CD4-positive, CD25-positive, alpha-beta regulatory T cell (primary cell): ENCODE measurements at regions not wholly inside any gene's neighbourhood (a gene's known extent, or its start where the extent isn't known, plus 50 kb on each side); places are given as distances from the start of the nearest gene placed in this dataset.

ENCODE experiments used
- ATAC-seq, 2 donors: fragments of 150-1000 bp; cut with Tn5 transposase; one replicate each; pipeline ENCODE4 v1.10.0; 2021; ENCODE audit warnings: low read depth in 2 of 2, moderate number of reproducible peaks in 2 of 2, moderate library complexity in 1 of 2
- DNase-seq, 3 donors: peaks; one replicate each; pipeline versions ENCODE4 v3.0.0 to v3.0.0-alpha.2; 2012 to 2022; ENCODE audit warnings: mixed read lengths in 1 of 3
- H3K27ac ChIP-seq: one replicate; pipeline ENCODE4 v1.7.0; 2013; ENCODE audit warnings: mild to moderate bottlenecking, low read length; ENCODE audit not compliant: insufficient read depth, poor library complexity, severe bottlenecking
- H3K27me3 ChIP-seq: one replicate; pipeline ENCODE4 v1.7.0; 2013; ENCODE audit warnings: low read length; ENCODE audit not compliant: control insufficient read depth, insufficient read depth
- H3K36me3 ChIP-seq: one replicate; pipeline ENCODE4 v1.7.0; 2013; ENCODE audit warnings: mild to moderate bottlenecking, low read length, moderate library complexity; ENCODE audit not compliant: control insufficient read depth, insufficient read depth
- H3K4me1 ChIP-seq: 2 replicates; pipeline ENCODE4 v1.7.0; 2013; ENCODE audit warnings: mild to moderate bottlenecking, low read length; ENCODE audit not compliant: insufficient read depth, control insufficient read depth, poor library complexity, severe bottlenecking
- H3K4me3 ChIP-seq: one replicate; pipeline ENCODE4 v1.7.0; 2013; ENCODE audit warnings: low read depth, mild to moderate bottlenecking, low read length, moderate library complexity
- H3K9me3 ChIP-seq, 2 experiments: 1 replicate in 1 of 2; 2 replicates in 1 of 2; pipeline ENCODE4 v1.7.0; 2013; ENCODE audit warnings: low read length in 2 of 2, mild to moderate bottlenecking in 1 of 2, moderate library complexity in 1 of 2; ENCODE audit not compliant: control insufficient read depth in 2 of 2
- H3K27ac Mint-ChIP-seq, 3 donors: one replicate each; pipeline ENCODE4 v1.8.0; 2020 to 2022; ENCODE audit warnings: mild to moderate bottlenecking in 3 of 3, mixed read lengths in 3 of 3, moderate library complexity in 2 of 3
- H3K27me3 Mint-ChIP-seq: one replicate; pipeline ENCODE4 v1.8.0; 2022; ENCODE audit warnings: mild to moderate bottlenecking, mixed read lengths
- H3K36me3 Mint-ChIP-seq: one replicate; pipeline ENCODE4 v1.8.0; 2020; ENCODE audit warnings: mixed read lengths
- H3K4me1 Mint-ChIP-seq, 4 donors: one replicate each; pipeline ENCODE4 v1.8.0; 2020 to 2022; ENCODE audit warnings: mixed read lengths in 4 of 4, mild to moderate bottlenecking in 1 of 4
- H3K4me3 Mint-ChIP-seq, 4 donors: one replicate each; pipeline ENCODE4 v1.8.0; 2020 to 2022; ENCODE audit warnings: mild to moderate bottlenecking in 4 of 4, mixed read lengths in 4 of 4, moderate library complexity in 3 of 4
- H3K9me3 Mint-ChIP-seq, 7 donors: one replicate each; pipeline ENCODE4 v1.8.0; 2020 to 2022; ENCODE audit warnings: mixed read lengths in 7 of 7, mild to moderate bottlenecking in 3 of 7, moderate library complexity in 2 of 7

DNA sequence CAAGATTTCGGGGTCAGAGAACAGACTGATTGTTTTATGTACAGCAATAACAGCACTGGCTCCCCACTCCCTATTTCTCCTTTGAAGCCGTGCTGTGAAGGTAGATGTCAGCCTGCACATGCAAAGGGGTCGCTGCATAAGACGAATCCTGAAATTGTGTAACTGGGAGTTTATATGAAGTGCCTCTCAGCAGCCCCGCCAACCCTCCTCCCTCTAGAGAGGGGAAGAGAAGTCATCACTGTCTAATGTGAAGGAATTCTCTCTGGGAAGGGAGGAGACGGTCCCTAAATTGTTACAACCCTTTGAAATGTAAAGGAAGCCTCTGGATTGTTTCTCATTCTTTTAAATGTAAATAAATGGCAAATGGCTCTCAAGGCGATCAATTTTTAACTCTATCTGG, 545.3 kb downstream of the PLA2G4A start:
- no peaks in the 10 kb centered on the region for H3K36me3 ChIP-seq
- no peak overlapping the region for H3K27ac ChIP-seq
- H3K27me3 ChIP-seq: no peaks in the 10 kb centered on the region
- DNase-seq (no peak), ATAC-seq (no peak)
- Mint-ChIP-seq H3K9me3 (peaks cover 0 to 14% (median 4%) of the 10 kb centered on the region in 7 donors), H3K4me1 (no peaks in the 10 kb centered on the region), H3K36me3 (no peaks in the 10 kb centered on the region), H3K4me3 (no peak overlapping the region), H3K27ac (no peak overlapping the region), H3K27me3 (no peaks in the 10 kb centered on the region)
- H3K9me3 ChIP-seq: no peaks in the 10 kb centered on the region
- no peaks in the 10 kb centered on the region for H3K4me1 ChIP-seq
- H3K4me3 ChIP-seq: no peak overlapping the region

DNA sequence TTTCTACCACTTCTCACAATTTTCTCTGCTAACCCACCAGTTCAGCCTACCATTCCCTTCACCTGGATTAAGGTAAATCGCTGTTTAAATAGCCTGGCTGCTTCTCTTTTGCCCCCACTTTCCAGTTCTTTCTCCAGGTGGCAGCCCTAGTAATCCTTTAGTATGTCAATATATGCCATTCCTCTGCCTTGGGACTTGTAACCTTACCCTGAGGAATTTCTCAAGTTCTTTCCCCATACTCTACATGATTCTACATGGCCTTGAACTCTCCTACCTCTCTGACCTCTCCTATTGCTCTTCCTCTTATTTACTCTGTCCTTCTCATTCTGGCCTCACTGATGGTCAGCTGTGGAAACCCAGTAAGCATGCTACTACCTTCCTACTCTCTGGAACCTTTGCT, 546.0 kb downstream of the PLA2G4A start:
- Histone ChIP-seq H3K27me3 (no peaks in the 10 kb centered on the region), H3K27ac (no peak overlapping the region), H3K9me3 (no peaks in the 10 kb centered on the region), H3K4me1 (no peaks in the 10 kb centered on the region), H3K36me3 (no peaks in the 10 kb centered on the region), H3K4me3 (no peak overlapping the region)
- Mint-ChIP-seq H3K27me3 (no peaks in the 10 kb centered on the region), H3K27ac (no peak overlapping the region), H3K36me3 (no peaks in the 10 kb centered on the region), H3K4me1 (no peaks in the 10 kb centered on the region), H3K9me3 (peaks cover 0 to 14% (median 4%) of the 10 kb centered on the region in 7 donors), H3K4me3 (no peak overlapping the region)
- DNase-seq (no peak), ATAC-seq (no peak)

DNA sequence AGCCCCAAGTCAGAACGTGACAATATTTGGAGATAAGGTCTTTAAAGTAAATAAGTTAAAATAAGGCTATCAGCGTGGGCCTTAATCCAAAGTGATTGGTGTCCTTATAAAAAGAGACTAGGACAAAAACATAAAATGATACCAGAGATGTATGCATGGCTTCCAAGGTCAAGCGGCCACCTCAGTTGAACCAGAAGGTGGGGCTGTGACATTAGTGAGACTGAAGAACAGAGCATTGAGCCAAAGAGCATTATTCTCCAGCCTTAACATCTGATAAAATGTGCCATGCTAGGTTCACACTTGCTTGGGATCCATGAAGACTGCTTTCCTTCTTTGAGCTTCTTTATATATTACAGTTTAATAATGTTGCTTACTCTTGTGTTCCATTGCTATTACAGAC, 554.6 kb downstream of the PLA2G4A start:
- H3K27me3 Mint-ChIP-seq: no peaks in the 10 kb centered on the region
- Histone ChIP-seq H3K27me3 (no peaks in the 10 kb centered on the region), H3K27ac (no peak overlapping the region), H3K36me3 (no peaks in the 10 kb centered on the region), H3K4me1 (no peaks in the 10 kb centered on the region), H3K9me3 (no peaks in the 10 kb centered on the region), H3K4me3 (no peak overlapping the region)
- peaks cover 0 to 13% (median 0%) of the 10 kb centered on the region in 7 donors for H3K9me3 Mint-ChIP-seq
- no peak overlapping the region for H3K27ac Mint-ChIP-seq
- H3K4me3 Mint-ChIP-seq: no peak overlapping the region
- DNase-seq (no peak), ATAC-seq (no peak)
- peaks cover 0 to 2% (median 0%) of the 10 kb centered on the region in 4 donors for H3K4me1 Mint-ChIP-seq
- H3K36me3 Mint-ChIP-seq: no peaks in the 10 kb centered on the region

GRCh38 chr1:187384504-187384903, 555.8 kb downstream of the PLA2G4A start:
- no peak overlapping the region for H3K27ac ChIP-seq
- peak in 1 of 3 donors; percentile 1 for DNase-seq
- no peaks in the 10 kb centered on the region for H3K36me3 ChIP-seq
- H3K9me3 Mint-ChIP-seq: peaks cover 0 to 12% (median 0%) of the 10 kb centered on the region in 7 donors
- no peak overlapping the region for H3K4me3 ChIP-seq
- no peak for ATAC-seq
- H3K36me3 Mint-ChIP-seq: no peaks in the 10 kb centered on the region
- no peak overlapping the region for H3K4me3 Mint-ChIP-seq
- no peaks in the 10 kb centered on the region for H3K27me3 ChIP-seq
- H3K4me1 ChIP-seq: no peaks in the 10 kb centered on the region
- no peaks in the 10 kb centered on the region for H3K9me3 ChIP-seq
- H3K27ac Mint-ChIP-seq: no peak overlapping the region
- peaks cover 0 to 2% (median 0%) of the 10 kb centered on the region in 4 donors for H3K4me1 Mint-ChIP-seq
- H3K27me3 Mint-ChIP-seq: no peaks in the 10 kb centered on the region

DNA sequence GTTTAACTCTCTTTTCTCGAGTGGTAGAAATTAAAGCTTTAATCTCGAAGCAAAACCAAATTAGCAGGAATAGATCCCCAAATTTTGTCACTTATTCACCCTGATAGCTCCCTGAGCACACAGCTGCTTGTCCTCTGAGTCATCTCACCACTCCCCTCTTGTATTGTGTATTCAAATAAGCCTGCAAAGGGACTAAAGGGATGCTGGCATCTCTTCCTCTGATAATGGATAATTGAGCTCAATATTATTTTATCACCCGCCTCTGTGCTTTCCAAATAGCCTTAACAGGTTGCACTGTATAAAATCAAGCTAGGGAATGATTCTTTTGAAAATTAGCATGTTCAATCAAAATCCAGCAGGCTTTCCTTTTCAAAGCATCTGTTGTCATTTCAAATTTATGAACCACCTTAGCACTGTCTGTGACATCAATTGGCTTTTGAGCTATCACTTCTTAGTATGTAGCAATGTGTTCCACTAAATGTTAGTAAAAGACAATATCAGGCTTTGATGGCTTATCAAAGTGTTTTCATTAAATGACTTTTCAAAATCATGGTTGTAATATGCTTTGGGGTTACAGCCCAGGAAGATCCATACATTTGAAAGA, 561.6 kb downstream of the PLA2G4A start:
- no peaks in the 10 kb centered on the region for H3K27me3 Mint-ChIP-seq
- no peaks in the 10 kb centered on the region for H3K4me1 ChIP-seq
- no peak overlapping the region for H3K27ac ChIP-seq
- H3K4me3 Mint-ChIP-seq: no peak overlapping the region
- peaks cover 0 to 1% (median 0%) of the 10 kb centered on the region in 7 donors for H3K9me3 Mint-ChIP-seq
- no peaks in the 10 kb centered on the region for H3K36me3 Mint-ChIP-seq
- H3K9me3 ChIP-seq: no peaks in the 10 kb centered on the region
- ATAC-seq: no peak
- DNase-seq: no peak
- H3K27me3 ChIP-seq: no peaks in the 10 kb centered on the region
- H3K36me3 ChIP-seq: no peaks in the 10 kb centered on the region
- peaks cover 0 to 2% (median 0%) of the 10 kb centered on the region in 4 donors for H3K4me1 Mint-ChIP-seq
- no peak overlapping the region for H3K4me3 ChIP-seq
- no peak overlapping the region for H3K27ac Mint-ChIP-seq

DNA sequence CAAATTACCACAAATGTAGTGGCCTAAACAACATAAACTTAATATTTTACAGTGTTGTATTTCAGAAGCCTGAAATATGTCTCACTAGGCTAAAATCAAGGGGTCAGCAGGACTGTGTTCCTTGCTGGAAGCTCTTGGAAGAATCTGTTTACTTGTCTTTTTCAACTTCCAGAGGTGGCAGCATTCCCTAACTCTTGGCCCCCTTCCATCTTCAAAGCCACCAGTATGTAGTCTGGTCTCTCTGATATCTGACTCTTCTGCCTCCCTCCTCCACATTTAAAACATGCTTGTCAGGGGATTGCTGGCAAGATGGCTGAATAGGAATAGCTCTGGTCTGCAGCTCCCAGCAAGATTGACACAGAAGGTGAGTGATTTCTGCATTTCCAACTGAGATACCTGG, 567.5 kb downstream of the PLA2G4A start:
- Mint-ChIP-seq H3K36me3 (no peaks in the 10 kb centered on the region), H3K4me3 (no peak overlapping the region), H3K4me1 (no peaks in the 10 kb centered on the region), H3K27me3 (no peaks in the 10 kb centered on the region), H3K9me3 (peaks cover 0 to 13% (median 8%) of the 10 kb centered on the region in 7 donors), H3K27ac (no peak overlapping the region)
- no peaks in the 10 kb centered on the region for H3K27me3 ChIP-seq
- H3K9me3 ChIP-seq: no peaks in the 10 kb centered on the region
- no peaks in the 10 kb centered on the region for H3K36me3 ChIP-seq
- no peaks in the 10 kb centered on the region for H3K4me1 ChIP-seq
- DNase-seq (no peak), ATAC-seq (no peak)
- no peak overlapping the region for H3K4me3 ChIP-seq
- no peak overlapping the region for H3K27ac ChIP-seq

DNA sequence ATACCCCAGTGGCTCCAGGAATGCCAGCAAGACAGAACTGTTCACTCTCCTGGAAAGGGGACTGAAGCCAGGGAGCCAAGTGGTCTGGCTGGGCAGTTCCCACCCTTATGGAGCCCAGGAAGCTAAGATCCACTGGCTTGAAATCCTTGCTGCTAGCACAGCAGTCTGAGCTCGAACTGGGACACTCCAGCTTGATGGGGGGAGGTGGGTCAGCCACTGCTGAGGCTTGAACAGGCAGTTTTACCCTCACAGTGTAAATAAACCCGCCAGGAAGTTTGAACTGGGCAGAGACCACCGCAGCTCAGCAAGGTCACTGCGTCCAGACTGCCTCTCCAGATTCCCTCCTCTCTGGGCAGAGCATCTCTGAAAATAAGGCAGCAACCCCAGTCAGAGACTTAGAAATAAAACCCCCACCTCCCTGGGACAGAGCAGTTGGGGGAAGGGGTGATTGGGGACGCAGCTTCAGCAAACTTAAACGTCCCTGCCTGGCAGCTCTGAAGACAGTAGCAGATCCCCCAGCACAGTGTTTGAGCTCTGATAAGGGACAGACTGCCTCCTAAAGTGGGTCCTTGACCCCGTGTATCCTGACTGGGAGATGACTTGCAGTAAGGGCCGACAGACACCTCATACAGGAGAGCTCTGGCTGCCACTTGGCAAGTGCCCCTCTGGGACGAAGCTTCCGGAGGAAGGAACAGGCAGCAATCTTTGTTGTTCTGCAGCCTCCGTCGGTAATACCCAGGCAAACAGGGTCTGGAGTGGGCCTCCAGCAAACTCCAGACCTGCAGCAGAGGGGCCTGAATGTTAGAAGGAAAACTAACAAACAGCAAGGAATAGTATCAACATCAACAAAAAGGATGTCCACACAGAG, 568.4 kb downstream of the PLA2G4A start:
- H3K9me3 ChIP-seq: no peaks in the 10 kb centered on the region
- H3K27me3 Mint-ChIP-seq: no peaks in the 10 kb centered on the region
- H3K4me1 Mint-ChIP-seq: no peaks in the 10 kb centered on the region
- H3K9me3 Mint-ChIP-seq: peaks cover 0 to 13% (median 8%) of the 10 kb centered on the region in 7 donors
- no peak overlapping the region for H3K27ac Mint-ChIP-seq
- H3K4me3 Mint-ChIP-seq: no peak overlapping the region
- no peaks in the 10 kb centered on the region for H3K36me3 Mint-ChIP-seq
- H3K4me1 ChIP-seq: no peaks in the 10 kb centered on the region
- ATAC-seq (no peak), DNase-seq (no peak)
- H3K27me3 ChIP-seq: no peaks in the 10 kb centered on the region
- H3K36me3 ChIP-seq: no peaks in the 10 kb centered on the region
- no peak overlapping the region for H3K27ac ChIP-seq
- H3K4me3 ChIP-seq: no peak overlapping the region
